ENCODE measurements at regions not wholly inside any gene's neighbourhood (a gene's known extent, or its start where the extent isn't known, plus 50 kb on each side); places are given as distances from the start of the nearest gene placed in this dataset.
A peak's percentile ranks its signal among the peaks of the same experiment; 100 is the strongest.

DNA sequence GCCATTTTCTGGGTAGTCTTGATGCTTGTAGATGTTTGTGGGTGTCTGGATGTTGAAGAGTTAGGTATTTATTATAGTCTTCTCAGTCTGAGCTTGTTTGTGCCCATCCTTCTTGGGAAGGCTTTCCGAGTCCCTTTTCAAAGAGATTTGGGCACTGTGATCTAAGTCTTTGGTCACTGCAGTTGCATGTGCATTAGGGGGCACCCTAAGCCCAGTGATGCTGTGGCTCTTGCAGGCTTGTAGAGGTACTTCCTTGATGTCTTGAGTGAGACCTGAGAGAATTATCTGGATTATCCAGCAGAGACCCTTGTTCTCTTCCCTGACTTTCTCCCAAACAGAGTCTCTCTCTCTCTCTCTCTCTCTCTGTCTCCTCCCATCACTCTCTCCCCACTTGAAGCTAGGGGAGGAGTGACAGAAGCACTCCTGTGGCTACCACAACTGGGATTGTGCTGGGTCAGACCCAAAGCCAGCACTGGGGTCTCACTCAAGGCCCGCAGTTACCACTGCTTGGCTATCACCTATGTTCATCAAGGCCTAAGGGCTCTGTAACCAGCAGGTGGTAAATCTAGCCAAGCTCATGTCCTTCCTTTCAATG is 68.5 kb downstream of the TMCO5A start:
- H3K27me3 ChIP-seq (ENCODE audit: insufficient read depth, low read depth, low read length), result no peaks in the 10 kb centered on the region
- no peaks in the 10 kb centered on the region for H3K79me2 ChIP-seq (replicated peaks; ENCODE audit: insufficient read depth, low read length)
- H3K27ac ChIP-seq (ENCODE audit: low read length), result no peak overlapping the region
- peaks cover 3% of the 10 kb centered on the region for H3K9me3 ChIP-seq (ENCODE audit: low read length)
- TF ChIP-seq RAD21 (conservative IDR thresholded peaks at IDR 0.05), result peak; percentile 32
- no peak for TF ChIP-seq TAF1 (IDR thresholded peaks at IDR 0.05; ENCODE audit: low read depth)
- TF ChIP-seq EZH2 (IDR thresholded peaks at IDR 0.05; ENCODE audit: borderline replicate concordance, insufficient read depth, low read length, poor library complexity, severe bottlenecking), result no peak
- no peak for TF ChIP-seq POLR2AphosphoS5 (IDR thresholded peaks at IDR 0.05)
- no peak overlapping the region for H3K9ac ChIP-seq (ENCODE audit: low read length)
- H3F3A ChIP-seq (ENCODE audit: insufficient read depth, low read length, poor library complexity, severe bottlenecking), result no peaks in the 10 kb centered on the region
- no peaks in the 10 kb centered on the region for H3K36me3 ChIP-seq (ENCODE audit: insufficient read depth, low read length)
- no peaks in the 10 kb centered on the region for H4K20me1 ChIP-seq (ENCODE audit: insufficient read depth)
- H3K9me2 ChIP-seq (ENCODE audit: insufficient read depth, low read length), result no peaks in the 10 kb centered on the region
- H3K4me2 ChIP-seq (ENCODE audit: low read length), result no peak overlapping the region
- no peak overlapping the region for H3K4me3 ChIP-seq (ENCODE audit: low read length)
- H2AFZ ChIP-seq (ENCODE audit: low read depth, low read length), result no peak overlapping the region

- no peaks in the 10 kb centered on the region for H3K9me2 ChIP-seq (ENCODE audit: insufficient read depth, low read length)
- no peak overlapping the region for H3K4me2 ChIP-seq (ENCODE audit: low read length)
- no peak overlapping the region for H2AFZ ChIP-seq (ENCODE audit: low read depth, low read length)
- H4K20me1 ChIP-seq (ENCODE audit: insufficient read depth), result no peaks in the 10 kb centered on the region
- no peaks in the 10 kb centered on the region for H3K36me3 ChIP-seq (ENCODE audit: insufficient read depth, low read length)
- no peaks in the 10 kb centered on the region for H3K27me3 ChIP-seq (ENCODE audit: insufficient read depth, low read depth, low read length)
- TF ChIP-seq EP300 (conservative IDR thresholded peaks at IDR 0.05; ENCODE audit: poor library complexity, severe bottlenecking), result no peak
- TF ChIP-seq REST (IDR thresholded peaks at IDR 0.05; ENCODE audit: borderline replicate concordance), result no peak
- H3F3A ChIP-seq (ENCODE audit: insufficient read depth, low read length, poor library complexity, severe bottlenecking), result no peaks in the 10 kb centered on the region
- H3K79me2 ChIP-seq (replicated peaks; ENCODE audit: insufficient read depth, low read length), result no peaks in the 10 kb centered on the region
- peaks cover 3% of the 10 kb centered on the region for H3K9me3 ChIP-seq (ENCODE audit: low read length)
- H3K9ac ChIP-seq (ENCODE audit: low read length), result no peak overlapping the region
- no peak overlapping the region for H3K27ac ChIP-seq (ENCODE audit: low read length)
- no peak overlapping the region for H3K4me3 ChIP-seq (ENCODE audit: low read length)
Observed at GRCh38 chr15:38004218-38004861, 69.9 kb downstream of the TMCO5A start.

GRCh38 chr15:38005953-38006808 is 71.7 kb downstream of the TMCO5A start:
- TF ChIP-seq TAF1 (IDR thresholded peaks at IDR 0.05; ENCODE audit: low read depth) (no peak), SMC3 (conservative IDR thresholded peaks at IDR 0.05; ENCODE audit: poor library complexity) (no peak)
- no peaks in the 10 kb centered on the region for H3K79me2 ChIP-seq (replicated peaks; ENCODE audit: insufficient read depth, low read length)
- H3F3A ChIP-seq (ENCODE audit: insufficient read depth, low read length, poor library complexity, severe bottlenecking), result no peaks in the 10 kb centered on the region
- H3K27me3 ChIP-seq (ENCODE audit: insufficient read depth, low read depth, low read length), result no peaks in the 10 kb centered on the region
- no peaks in the 10 kb centered on the region for H3K9me2 ChIP-seq (ENCODE audit: insufficient read depth, low read length)
- H3K27ac ChIP-seq (ENCODE audit: low read length), result no peak overlapping the region
- H3K36me3 ChIP-seq (ENCODE audit: insufficient read depth, low read length), result no peaks in the 10 kb centered on the region
- H3K9ac ChIP-seq (ENCODE audit: low read length), result no peak overlapping the region
- no peak overlapping the region for H2AFZ ChIP-seq (ENCODE audit: low read depth, low read length)
- no peak overlapping the region for H3K4me2 ChIP-seq (ENCODE audit: low read length)
- H3K4me3 ChIP-seq (ENCODE audit: low read length), result no peak overlapping the region
- no peaks in the 10 kb centered on the region for H4K20me1 ChIP-seq (ENCODE audit: insufficient read depth)
- no peaks in the 10 kb centered on the region for H3K9me3 ChIP-seq (ENCODE audit: low read length)

Measured in neural cell (in vitro differentiated cells).